ENCODE measurements at regions not wholly inside any gene's neighbourhood (a gene's known extent, or its start where the extent isn't known, plus 50 kb on each side); places are given as distances from the start of the nearest gene placed in this dataset.

DNA sequence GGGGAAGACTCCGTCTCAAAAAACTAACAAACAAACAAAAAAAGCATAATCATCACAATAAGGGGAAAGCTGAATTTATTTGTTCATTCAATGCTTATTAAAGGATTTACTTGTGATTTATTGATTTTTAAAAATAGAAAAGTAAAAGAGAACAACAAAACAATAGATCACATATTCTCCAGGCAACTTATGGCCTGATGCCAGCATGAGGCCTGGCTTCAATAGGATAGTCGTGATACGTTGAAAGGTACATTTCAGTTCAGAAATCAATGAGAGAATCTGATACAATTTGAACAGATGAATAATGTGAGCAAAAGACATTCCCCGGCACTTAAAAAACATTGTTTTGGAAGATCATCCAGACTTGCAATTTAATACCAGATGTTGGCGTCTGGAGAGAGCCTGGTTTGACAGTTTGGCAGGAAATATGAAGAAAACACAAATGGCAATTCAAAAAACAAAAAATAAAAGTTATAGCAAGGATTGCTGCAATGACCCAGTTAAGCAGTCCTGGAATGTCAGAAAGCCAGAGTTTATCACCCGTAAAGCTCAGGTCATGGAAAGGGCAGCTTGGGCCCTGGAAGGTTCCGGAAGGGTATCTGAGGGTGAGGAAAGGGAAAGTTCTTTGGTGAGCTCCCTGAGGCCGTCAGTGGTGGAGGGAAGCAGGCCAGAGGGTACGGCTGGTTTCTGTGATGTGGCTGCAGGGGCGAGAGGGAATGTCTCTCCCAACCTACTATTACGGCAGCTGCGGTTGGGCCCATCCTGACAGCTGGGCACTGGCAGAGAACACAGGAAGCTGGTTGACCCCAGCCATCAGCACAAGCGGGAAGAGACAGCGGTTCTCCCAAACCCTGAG, 230.2 kb upstream of the HES1 start:
- H3K4me3 ChIP-seq (ENCODE audit: low read depth in 1 of 3, low read length in 3 of 3), result no peak overlapping the region
- H3K9me3 ChIP-seq (ENCODE audit: control insufficient read depth in 4 of 4, low read length in 3 of 4), result no peaks in the 10 kb centered on the region
- 76% methylated on average over 14 of the region's 14 CpGs for WGBS
- H3K9ac ChIP-seq (ENCODE audit: low read depth in 1 of 2, low read length in 2 of 2), result no peak overlapping the region
- no peak for TF ChIP-seq TAF1 (conservative IDR thresholded peaks at IDR 0.05)
- no peak for TF ChIP-seq HNF4A (conservative IDR thresholded peaks at IDR 0.05)
- TF ChIP-seq, protein P1, sequence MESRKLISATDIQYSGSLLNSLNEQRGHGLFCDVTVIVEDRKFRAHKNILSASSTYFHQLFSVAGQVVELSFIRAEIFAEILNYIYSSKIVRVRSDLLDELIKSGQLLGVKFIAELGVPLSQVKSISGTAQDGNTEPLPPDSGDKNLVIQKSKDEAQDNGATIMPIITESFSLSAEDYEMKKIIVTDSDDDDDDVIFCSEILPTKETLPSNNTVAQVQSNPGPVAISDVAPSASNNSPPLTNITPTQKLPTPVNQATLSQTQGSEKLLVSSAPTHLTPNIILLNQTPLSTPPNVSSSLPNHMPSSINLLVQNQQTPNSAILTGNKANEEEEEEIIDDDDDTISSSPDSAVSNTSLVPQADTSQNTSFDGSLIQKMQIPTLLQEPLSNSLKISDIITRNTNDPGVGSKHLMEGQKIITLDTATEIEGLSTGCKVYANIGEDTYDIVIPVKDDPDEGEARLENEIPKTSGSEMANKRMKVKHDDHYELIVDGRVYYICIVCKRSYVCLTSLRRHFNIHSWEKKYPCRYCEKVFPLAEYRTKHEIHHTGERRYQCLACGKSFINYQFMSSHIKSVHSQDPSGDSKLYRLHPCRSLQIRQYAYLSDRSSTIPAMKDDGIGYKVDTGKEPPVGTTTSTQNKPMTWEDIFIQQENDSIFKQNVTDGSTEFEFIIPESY (IDR thresholded peaks at IDR 0.05), result no peak
- TF ChIP-seq, protein P2, sequence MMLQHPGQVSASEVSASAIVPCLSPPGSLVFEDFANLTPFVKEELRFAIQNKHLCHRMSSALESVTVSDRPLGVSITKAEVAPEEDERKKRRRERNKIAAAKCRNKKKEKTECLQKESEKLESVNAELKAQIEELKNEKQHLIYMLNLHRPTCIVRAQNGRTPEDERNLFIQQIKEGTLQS (IDR thresholded peaks at IDR 0.05), result no peak
- TF ChIP-seq SP1 (IDR thresholded peaks at IDR 0.05), result peak; percentile 24
- TF ChIP-seq FOXA1 (IDR thresholded peaks at IDR 0.05), result no peak
- no peak for TF ChIP-seq FOXA2 (IDR thresholded peaks at IDR 0.05)
- TF ChIP-seq YY1 (IDR thresholded peaks at IDR 0.05), result no peak
- TF ChIP-seq RAD21 (IDR thresholded peaks at IDR 0.05), result peak in 1 of 2 donors; percentile 30
- TF ChIP-seq, protein P3, sequence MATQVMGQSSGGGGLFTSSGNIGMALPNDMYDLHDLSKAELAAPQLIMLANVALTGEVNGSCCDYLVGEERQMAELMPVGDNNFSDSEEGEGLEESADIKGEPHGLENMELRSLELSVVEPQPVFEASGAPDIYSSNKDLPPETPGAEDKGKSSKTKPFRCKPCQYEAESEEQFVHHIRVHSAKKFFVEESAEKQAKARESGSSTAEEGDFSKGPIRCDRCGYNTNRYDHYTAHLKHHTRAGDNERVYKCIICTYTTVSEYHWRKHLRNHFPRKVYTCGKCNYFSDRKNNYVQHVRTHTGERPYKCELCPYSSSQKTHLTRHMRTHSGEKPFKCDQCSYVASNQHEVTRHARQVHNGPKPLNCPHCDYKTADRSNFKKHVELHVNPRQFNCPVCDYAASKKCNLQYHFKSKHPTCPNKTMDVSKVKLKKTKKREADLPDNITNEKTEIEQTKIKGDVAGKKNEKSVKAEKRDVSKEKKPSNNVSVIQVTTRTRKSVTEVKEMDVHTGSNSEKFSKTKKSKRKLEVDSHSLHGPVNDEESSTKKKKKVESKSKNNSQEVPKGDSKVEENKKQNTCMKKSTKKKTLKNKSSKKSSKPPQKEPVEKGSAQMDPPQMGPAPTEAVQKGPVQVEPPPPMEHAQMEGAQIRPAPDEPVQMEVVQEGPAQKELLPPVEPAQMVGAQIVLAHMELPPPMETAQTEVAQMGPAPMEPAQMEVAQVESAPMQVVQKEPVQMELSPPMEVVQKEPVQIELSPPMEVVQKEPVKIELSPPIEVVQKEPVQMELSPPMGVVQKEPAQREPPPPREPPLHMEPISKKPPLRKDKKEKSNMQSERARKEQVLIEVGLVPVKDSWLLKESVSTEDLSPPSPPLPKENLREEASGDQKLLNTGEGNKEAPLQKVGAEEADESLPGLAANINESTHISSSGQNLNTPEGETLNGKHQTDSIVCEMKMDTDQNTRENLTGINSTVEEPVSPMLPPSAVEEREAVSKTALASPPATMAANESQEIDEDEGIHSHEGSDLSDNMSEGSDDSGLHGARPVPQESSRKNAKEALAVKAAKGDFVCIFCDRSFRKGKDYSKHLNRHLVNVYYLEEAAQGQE (IDR thresholded peaks at IDR 0.05), result no peak
- TF ChIP-seq, protein P4, sequence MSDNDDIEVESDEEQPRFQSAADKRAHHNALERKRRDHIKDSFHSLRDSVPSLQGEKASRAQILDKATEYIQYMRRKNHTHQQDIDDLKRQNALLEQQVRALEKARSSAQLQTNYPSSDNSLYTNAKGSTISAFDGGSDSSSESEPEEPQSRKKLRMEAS (IDR thresholded peaks at IDR 0.05), result no peak
- TF ChIP-seq RXRA (IDR thresholded peaks at IDR 0.05), result peak; percentile 24 to 78
- TF ChIP-seq GABPA (IDR thresholded peaks at IDR 0.05 in 1 of 2, conservative IDR thresholded peaks at IDR 0.05 in 1 of 2), result no peak
- no peak for TF ChIP-seq HNF4G (IDR thresholded peaks at IDR 0.05)
- peak; percentile 98 for TF ChIP-seq NR2F2 (IDR thresholded peaks at IDR 0.05)
- no peak for TF ChIP-seq JUND (IDR thresholded peaks at IDR 0.05)
- TF ChIP-seq, protein P5, sequence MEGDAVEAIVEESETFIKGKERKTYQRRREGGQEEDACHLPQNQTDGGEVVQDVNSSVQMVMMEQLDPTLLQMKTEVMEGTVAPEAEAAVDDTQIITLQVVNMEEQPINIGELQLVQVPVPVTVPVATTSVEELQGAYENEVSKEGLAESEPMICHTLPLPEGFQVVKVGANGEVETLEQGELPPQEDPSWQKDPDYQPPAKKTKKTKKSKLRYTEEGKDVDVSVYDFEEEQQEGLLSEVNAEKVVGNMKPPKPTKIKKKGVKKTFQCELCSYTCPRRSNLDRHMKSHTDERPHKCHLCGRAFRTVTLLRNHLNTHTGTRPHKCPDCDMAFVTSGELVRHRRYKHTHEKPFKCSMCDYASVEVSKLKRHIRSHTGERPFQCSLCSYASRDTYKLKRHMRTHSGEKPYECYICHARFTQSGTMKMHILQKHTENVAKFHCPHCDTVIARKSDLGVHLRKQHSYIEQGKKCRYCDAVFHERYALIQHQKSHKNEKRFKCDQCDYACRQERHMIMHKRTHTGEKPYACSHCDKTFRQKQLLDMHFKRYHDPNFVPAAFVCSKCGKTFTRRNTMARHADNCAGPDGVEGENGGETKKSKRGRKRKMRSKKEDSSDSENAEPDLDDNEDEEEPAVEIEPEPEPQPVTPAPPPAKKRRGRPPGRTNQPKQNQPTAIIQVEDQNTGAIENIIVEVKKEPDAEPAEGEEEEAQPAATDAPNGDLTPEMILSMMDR (IDR thresholded peaks at IDR 0.05; ENCODE audit: low read depth, low read length, missing input control), result no peak
- no peak for TF ChIP-seq EGR1 (IDR thresholded peaks at IDR 0.05; ENCODE audit: low read depth in 2 of 2)
- H3K27me3 ChIP-seq (ENCODE audit: control insufficient read depth in 4 of 4, insufficient read depth in 4 of 4, low read length in 3 of 4), result no peaks in the 10 kb centered on the region
- H3K36me3 ChIP-seq (ENCODE audit: control insufficient read depth in 4 of 4, insufficient read depth in 3 of 4, low read depth in 1 of 4, low read length in 3 of 4), result no peaks in the 10 kb centered on the region
- H3K4me1 ChIP-seq (ENCODE audit: control insufficient read depth in 4 of 4, insufficient read depth in 4 of 4, low read length in 3 of 4), result peaks cover 0 to 2% (median 1%) of the 10 kb centered on the region in 4 donors
- no peak overlapping the region for H3K27ac ChIP-seq (ENCODE audit: low read depth in 1 of 2, low read length in 2 of 2)
- no peak for DNase-seq (ENCODE audit: low spot score)

All from liver (tissue), 8 donors.